SU-DHL-6 (cell line): ENCODE measurements at regions not wholly inside any gene's neighbourhood (a gene's known extent, or its start where the extent isn't known, plus 50 kb on each side); places are given as distances from the start of the nearest gene placed in this dataset.

ENCODE experiments used
- EZH2phosphoT487 ChIP-seq: fragments of 200-600 bp; sonication (generic), shearing (Covaris generic); conservative IDR thresholded peaks from 2 replicates; pipeline ENCODE4 v1.6.1; 2018; ENCODE audit warnings: mild to moderate bottlenecking, antibody characterized with exemption, low read length, moderate library complexity, mixed read lengths
- TF ChIP-seq, protein P1 (sequence below): fragments of 200-600 bp; sonication (generic); IDR thresholded peaks from one replicate; pipeline ENCODE4 v1.5.1; 2017; ENCODE audit warnings: antibody characterized with exemption, mild to moderate bottlenecking, low read length, moderate library complexity; ENCODE audit not compliant: insufficient read depth, poor library complexity, severe bottlenecking

- no peak for TF ChIP-seq EZH2phosphoT487
- TF ChIP-seq, protein P1, sequence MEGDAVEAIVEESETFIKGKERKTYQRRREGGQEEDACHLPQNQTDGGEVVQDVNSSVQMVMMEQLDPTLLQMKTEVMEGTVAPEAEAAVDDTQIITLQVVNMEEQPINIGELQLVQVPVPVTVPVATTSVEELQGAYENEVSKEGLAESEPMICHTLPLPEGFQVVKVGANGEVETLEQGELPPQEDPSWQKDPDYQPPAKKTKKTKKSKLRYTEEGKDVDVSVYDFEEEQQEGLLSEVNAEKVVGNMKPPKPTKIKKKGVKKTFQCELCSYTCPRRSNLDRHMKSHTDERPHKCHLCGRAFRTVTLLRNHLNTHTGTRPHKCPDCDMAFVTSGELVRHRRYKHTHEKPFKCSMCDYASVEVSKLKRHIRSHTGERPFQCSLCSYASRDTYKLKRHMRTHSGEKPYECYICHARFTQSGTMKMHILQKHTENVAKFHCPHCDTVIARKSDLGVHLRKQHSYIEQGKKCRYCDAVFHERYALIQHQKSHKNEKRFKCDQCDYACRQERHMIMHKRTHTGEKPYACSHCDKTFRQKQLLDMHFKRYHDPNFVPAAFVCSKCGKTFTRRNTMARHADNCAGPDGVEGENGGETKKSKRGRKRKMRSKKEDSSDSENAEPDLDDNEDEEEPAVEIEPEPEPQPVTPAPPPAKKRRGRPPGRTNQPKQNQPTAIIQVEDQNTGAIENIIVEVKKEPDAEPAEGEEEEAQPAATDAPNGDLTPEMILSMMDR = no peak
These were observed 379.9 kb downstream of the SAMD5 start for GRCh38 chr6:147888374-147888773.
